OCI-LY7 (cell line): ENCODE measurements at regions not wholly inside any gene's neighbourhood (a gene's known extent, or its start where the extent isn't known, plus 50 kb on each side); places are given as distances from the start of the nearest gene placed in this dataset.

ENCODE experiments used
- EZH2phosphoT487 ChIP-seq: fragments of 200-600 bp; sonication (generic); IDR thresholded peaks from 2 replicates; pipeline ENCODE4 v1.6.1; 2018; ENCODE audit warnings: low read depth, borderline replicate concordance, mild to moderate bottlenecking, mixed run types, antibody characterized with exemption, low read length, moderate library complexity, mixed read lengths
- TF ChIP-seq, protein P1 (sequence below): fragments of 200-600 bp; sonication (generic); conservative IDR thresholded peaks from 2 replicates; pipeline ENCODE4 v1.5.1; 2014; ENCODE audit warnings: mild to moderate bottlenecking, antibody characterized with exemption, low read length, moderate library complexity, mixed read lengths

DNA sequence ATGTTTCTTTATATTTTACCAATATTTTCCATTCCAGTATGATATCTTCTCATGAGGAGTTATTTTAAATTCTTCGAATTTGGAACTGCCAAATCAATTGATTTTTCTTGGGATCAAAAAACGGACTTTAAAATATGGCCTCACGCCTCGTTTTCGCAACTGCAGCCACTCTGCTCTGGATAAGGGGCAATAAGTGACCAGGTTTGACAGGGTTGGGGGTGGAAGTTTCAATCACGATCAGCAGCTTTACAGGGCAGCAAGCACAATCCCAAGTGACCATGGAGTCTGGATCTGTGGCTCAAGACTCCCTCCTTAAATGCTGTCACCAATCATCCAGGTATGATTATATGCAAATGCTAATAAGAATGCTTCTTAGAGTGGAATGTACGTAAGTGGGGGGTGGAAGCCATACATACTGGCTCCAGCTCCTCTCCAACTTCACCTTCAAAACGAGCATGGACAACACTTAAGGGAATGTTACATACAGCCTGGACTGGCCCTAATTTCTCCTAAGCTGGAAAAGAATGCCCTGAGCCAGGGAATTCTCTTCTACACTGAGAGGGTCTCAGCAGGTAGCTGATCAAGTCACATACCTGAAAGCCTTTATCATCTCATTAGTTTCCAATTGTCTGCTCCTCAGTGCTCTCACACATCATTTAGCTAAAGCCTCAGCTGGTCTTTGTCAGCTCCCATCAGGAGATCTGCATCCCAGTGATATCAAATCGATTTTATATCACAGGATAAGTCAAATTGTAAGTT lies 176.9 kb upstream of the DCAF8L1 start:
- TF ChIP-seq, protein P1, sequence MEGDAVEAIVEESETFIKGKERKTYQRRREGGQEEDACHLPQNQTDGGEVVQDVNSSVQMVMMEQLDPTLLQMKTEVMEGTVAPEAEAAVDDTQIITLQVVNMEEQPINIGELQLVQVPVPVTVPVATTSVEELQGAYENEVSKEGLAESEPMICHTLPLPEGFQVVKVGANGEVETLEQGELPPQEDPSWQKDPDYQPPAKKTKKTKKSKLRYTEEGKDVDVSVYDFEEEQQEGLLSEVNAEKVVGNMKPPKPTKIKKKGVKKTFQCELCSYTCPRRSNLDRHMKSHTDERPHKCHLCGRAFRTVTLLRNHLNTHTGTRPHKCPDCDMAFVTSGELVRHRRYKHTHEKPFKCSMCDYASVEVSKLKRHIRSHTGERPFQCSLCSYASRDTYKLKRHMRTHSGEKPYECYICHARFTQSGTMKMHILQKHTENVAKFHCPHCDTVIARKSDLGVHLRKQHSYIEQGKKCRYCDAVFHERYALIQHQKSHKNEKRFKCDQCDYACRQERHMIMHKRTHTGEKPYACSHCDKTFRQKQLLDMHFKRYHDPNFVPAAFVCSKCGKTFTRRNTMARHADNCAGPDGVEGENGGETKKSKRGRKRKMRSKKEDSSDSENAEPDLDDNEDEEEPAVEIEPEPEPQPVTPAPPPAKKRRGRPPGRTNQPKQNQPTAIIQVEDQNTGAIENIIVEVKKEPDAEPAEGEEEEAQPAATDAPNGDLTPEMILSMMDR, result no peak
- no peak for TF ChIP-seq EZH2phosphoT487
